H1 (cell line): ENCODE measurements at regions not wholly inside any gene's neighbourhood (a gene's known extent, or its start where the extent isn't known, plus 50 kb on each side); places are given as distances from the start of the nearest gene placed in this dataset.

Source experiments
- CTCF ChIA-PET: fragments of 300-600 bp; sonication (Branson Sonifier 250); formaldehyde crosslinking; loops from one replicate; lab custom pipeline; 2021; ENCODE audit not compliant: partially characterized antibody; lab: Charles Lee
- POLR2A ChIA-PET: fragments of 300-600 bp; sonication (Branson Sonifier 250); formaldehyde crosslinking; loops from one replicate; lab custom pipeline; 2021; ENCODE audit warnings: inconsistent platforms; ENCODE audit not compliant: partially characterized antibody; lab: Charles Lee
- DNase-seq, 2 experiments: peaks; one replicate each; pipeline versions ENCODE4 v3.0.0 to v3.0.0-alpha.2; 2010 to 2022; ENCODE audit warnings: low spot score in 2 of 2, low read depth in 1 of 2, mixed read lengths in 1 of 2
- FAIRE-seq: peaks from 2 replicates; lab custom pipeline; 2011; peaks lifted over from hg19 to GRCh38; lab: Jason Lieb, UNC
- H2AFZ ChIP-seq: 2 replicates; pipeline ENCODE4 v1.8.1; 2012; ENCODE audit warnings: low read length, inconsistent platforms
- H2AK5ac ChIP-seq: 2 replicates; pipeline ENCODE4 v1.6.1; 2013; ENCODE audit warnings: low read depth, low read length
- H2BK120ac ChIP-seq: replicated peaks from 2 replicates; pipeline ENCODE3; 2013; ENCODE audit warnings: low read depth, low read length, inconsistent platforms
- H2BK12ac ChIP-seq: 2 replicates; pipeline ENCODE4 v1.6.1; 2013; ENCODE audit warnings: low read depth, low read length
- H2BK15ac ChIP-seq: 2 replicates; pipeline ENCODE4 v1.6.1; 2013; ENCODE audit warnings: low read length
- H2BK20ac ChIP-seq: 2 replicates; pipeline ENCODE4 v1.6.1; 2013; ENCODE audit warnings: low read length
- H2BK5ac ChIP-seq: 2 replicates; pipeline ENCODE4 v1.6.1; 2013; ENCODE audit warnings: low read depth, low read length
- H3K14ac ChIP-seq: 2 replicates; pipeline ENCODE4 v1.6.1; 2013; ENCODE audit warnings: inconsistent platforms; ENCODE audit not compliant: insufficient read length
- H3K18ac ChIP-seq: 2 replicates; pipeline ENCODE4 v1.6.1; 2013; ENCODE audit warnings: low read length; ENCODE audit errors: extremely low read depth
- H3K23ac ChIP-seq: 2 replicates; pipeline ENCODE4 v1.6.1; 2013; ENCODE audit warnings: inconsistent platforms; ENCODE audit not compliant: insufficient read length
- H3K23me2 ChIP-seq: 2 replicates; pipeline ENCODE4 v1.6.1; 2013; ENCODE audit warnings: low read depth, low read length
- H3K27ac ChIP-seq: 2 replicates; pipeline ENCODE4 v1.6.1; 2011; ENCODE audit warnings: low read depth, low read length, inconsistent platforms
- H3K27me3 ChIP-seq, 4 experiments: replicated peaks in 1 of 4; 1 replicate in 1 of 4; 2 replicates in 3 of 4; pipeline versions ENCODE4 v1.6.1 to v1.8.1; 2011 to 2013; ENCODE audit warnings: low read length in 3 of 4, mild to moderate bottlenecking in 3 of 4, inconsistent platforms in 2 of 4, mixed read lengths in 2 of 4, moderate library complexity in 1 of 4; ENCODE audit not compliant: control insufficient read depth in 3 of 4, insufficient read depth in 3 of 4; ENCODE audit errors: extremely low read depth in 1 of 4
- H3K36me3 ChIP-seq, 4 experiments: 2 replicates each; pipeline versions ENCODE4 v1.6.1 to v1.8.1; 2011 to 2013; ENCODE audit warnings: mild to moderate bottlenecking in 4 of 4, low read length in 3 of 4, moderate library complexity in 2 of 4, control low read depth in 1 of 4, inconsistent platforms in 1 of 4; ENCODE audit not compliant: insufficient read depth in 4 of 4, control insufficient read depth in 2 of 4
- H3K4ac ChIP-seq: replicated peaks from 2 replicates; pipeline ENCODE3; 2013; ENCODE audit warnings: low read length, low read depth, mixed read lengths, inconsistent platforms; ENCODE audit not compliant: insufficient read length
- H3K4me1 ChIP-seq, 4 experiments: replicated peaks in 1 of 4; 1 replicate in 1 of 4; 2 replicates in 3 of 4; pipeline versions ENCODE4 v1.6.1 to v1.8.1; 2011 to 2013; ENCODE audit warnings: low read length in 3 of 4, inconsistent platforms in 2 of 4, mixed read lengths in 1 of 4; ENCODE audit not compliant: insufficient read depth in 4 of 4, control insufficient read depth in 3 of 4
- H3K4me2 ChIP-seq, 2 experiments: 2 replicates each; pipeline versions ENCODE4 v1.6.1 to v1.8.1; 2011 to 2013; ENCODE audit warnings: low read depth in 2 of 2, low read length in 2 of 2, control low read depth in 1 of 2, inconsistent platforms in 1 of 2, mild to moderate bottlenecking in 1 of 2; ENCODE audit not compliant: insufficient read depth in 1 of 2
- H3K4me3 ChIP-seq, 4 experiments: fragments of 200-600, 300-600 bp in 1 of 4; sonication (generic), shearing (Covaris generic), sonication (Bioruptor Twin) in 1 of 4; 2 replicates each; pipeline versions ENCODE4 v1.5.1 to v1.8.1; 2011 to 2016; ENCODE audit warnings: low read length in 4 of 4, low read depth in 3 of 4, control low read depth in 2 of 4, inconsistent platforms in 2 of 4, mild to moderate bottlenecking in 2 of 4, mixed read lengths in 1 of 4, moderate library complexity in 1 of 4; ENCODE audit not compliant: insufficient read depth in 2 of 4; ENCODE audit errors: extremely low read depth in 1 of 4
- H3K56ac ChIP-seq: replicated peaks from 2 replicates; pipeline ENCODE3; 2013; ENCODE audit warnings: low read depth, mild to moderate bottlenecking, mixed read lengths, low read length, inconsistent platforms; ENCODE audit not compliant: insufficient read length
- H3K79me1 ChIP-seq: 2 replicates; pipeline ENCODE4 v1.6.1; 2013; ENCODE audit warnings: low read depth, low read length, control low read depth
- H3K79me2 ChIP-seq, 2 experiments: 2 replicates each; pipeline versions ENCODE4 v1.6.1 to v1.8.1; 2012 to 2013; ENCODE audit warnings: low read length in 2 of 2, mild to moderate bottlenecking in 2 of 2, inconsistent platforms in 1 of 2; ENCODE audit not compliant: insufficient read depth in 2 of 2, control insufficient read depth in 1 of 2
- H3K9ac ChIP-seq, 4 experiments: replicated peaks in 1 of 4; 1 replicate in 1 of 4; 2 replicates in 3 of 4; pipeline versions ENCODE4 v1.6.1 to v1.8.1; 2011 to 2013; ENCODE audit warnings: low read depth in 3 of 4, low read length in 3 of 4, control low read depth in 2 of 4, mild to moderate bottlenecking in 2 of 4, moderate library complexity in 2 of 4, inconsistent platforms in 1 of 4; ENCODE audit errors: extremely low read depth in 1 of 4
- H3K9me3 ChIP-seq, 2 experiments: 2 replicates each; pipeline versions ENCODE4 v1.6.1 to v1.8.1; 2012 to 2013; ENCODE audit warnings: mild to moderate bottlenecking in 2 of 2, moderate library complexity in 2 of 2, control low read depth in 1 of 2, inconsistent platforms in 1 of 2, low read depth in 1 of 2, low read length in 1 of 2, mixed read lengths in 1 of 2; ENCODE audit not compliant: insufficient read depth in 2 of 2
- H4K20me1 ChIP-seq, 2 experiments: replicated peaks in 1 of 2; 2 replicates each; pipeline versions ENCODE3 to v1.8.1; 2011 to 2013; ENCODE audit warnings: inconsistent platforms in 2 of 2, low read length in 2 of 2, mild to moderate bottlenecking in 1 of 2; ENCODE audit not compliant: insufficient read depth in 2 of 2, control insufficient read depth in 1 of 2
- H4K5ac ChIP-seq: 2 replicates; pipeline ENCODE4 v1.6.1; 2013; ENCODE audit warnings: low read length, low read depth, mixed read lengths, inconsistent platforms; ENCODE audit not compliant: insufficient read length
- H4K8ac ChIP-seq: 2 replicates; pipeline ENCODE4 v1.8.0; 2013; ENCODE audit warnings: mild to moderate bottlenecking, moderate library complexity, low read length, inconsistent platforms; ENCODE audit not compliant: insufficient read depth; ENCODE audit errors: extremely low read depth
- H4K91ac ChIP-seq: replicated peaks from 2 replicates; pipeline ENCODE3; 2013; ENCODE audit warnings: low read length, mixed read lengths, inconsistent platforms; ENCODE audit not compliant: insufficient read length
- FOSL1 ChIP-seq: IDR thresholded peaks from 2 replicates; pipeline ENCODE4 v1.6.1; 2011; ENCODE audit warnings: mild to moderate bottlenecking, low read depth, low read length, moderate library complexity; ENCODE audit not compliant: insufficient read depth
- RXRA ChIP-seq: IDR thresholded peaks from 2 replicates; pipeline ENCODE4 v1.6.1; 2011; ENCODE audit warnings: low read depth, mild to moderate bottlenecking, low read length, moderate library complexity; ENCODE audit not compliant: insufficient read depth
- WGBS, 2 experiments: shearing (Covaris generic) in 1 of 2; methylation state at CpG; one replicate each; pipeline versions ENCODE4 v1.1.6 to v1.1.7; 2013 to 2015; ENCODE audit warnings: low lambda C conversion rate in 2 of 2, mixed read lengths in 2 of 2, inconsistent platforms in 1 of 2, low coverage in 1 of 2, missing lambda C conversion rate in 1 of 2; ENCODE audit not compliant: insufficient replicate concordance in 2 of 2, insufficient coverage in 1 of 2, insufficient read length in 1 of 2; ENCODE audit errors: extremely low coverage in 1 of 2, missing lambda C conversion rate in 1 of 2; 5-methylcytosine and 5-hydroxymethylcytosine counted together
- TF ChIP-seq, protein P1 (sequence below): IDR thresholded peaks from 2 replicates; pipeline ENCODE4 v1.6.1; 2012; ENCODE audit warnings: inconsistent platforms

DNA sequence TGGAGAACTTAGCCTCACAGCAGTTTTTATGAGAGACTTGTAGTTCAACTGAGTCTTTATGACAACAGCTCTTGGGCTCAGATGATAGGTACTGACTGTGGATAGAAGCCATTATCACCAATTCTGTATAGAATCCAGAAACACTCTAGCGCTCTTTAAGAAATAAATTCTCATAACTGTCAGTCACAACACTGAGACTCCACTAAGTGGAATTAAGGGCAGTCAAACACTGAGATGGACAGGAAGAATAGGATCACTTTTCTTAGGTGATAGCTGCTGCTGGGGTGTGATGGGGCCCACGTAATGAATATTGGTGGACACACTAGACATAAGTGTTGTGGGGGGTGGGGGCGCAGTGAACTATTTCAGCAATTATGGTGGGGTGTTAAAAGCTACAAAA, 1691.8 kb upstream of the LRRTM1 start:
- DNase-seq (no peak), FAIRE-seq (no peak)
- no peaks in the 10 kb centered on the region for H3K23me2 ChIP-seq
- H2BK12ac ChIP-seq, result no peak overlapping the region
- no peaks in the 10 kb centered on the region for H4K20me1 ChIP-seq
- no peaks in the 10 kb centered on the region for H3K79me1 ChIP-seq
- TF ChIP-seq RXRA (no peak), FOSL1 (no peak)
- TF ChIP-seq, protein P1, sequence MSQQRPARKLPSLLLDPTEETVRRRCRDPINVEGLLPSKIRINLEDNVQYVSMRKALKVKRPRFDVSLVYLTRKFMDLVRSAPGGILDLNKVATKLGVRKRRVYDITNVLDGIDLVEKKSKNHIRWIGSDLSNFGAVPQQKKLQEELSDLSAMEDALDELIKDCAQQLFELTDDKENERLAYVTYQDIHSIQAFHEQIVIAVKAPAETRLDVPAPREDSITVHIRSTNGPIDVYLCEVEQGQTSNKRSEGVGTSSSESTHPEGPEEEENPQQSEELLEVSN, result no peak
- 86% methylated on average over 3 of the region's 3 CpGs; no CpG with 5 or more reads in 1 of the 2 experiments for WGBS, 2 experiments
- H3K4me1 ChIP-seq, result peaks cover 0 to 2% (median 0%) of the 10 kb centered on the region in 4 experiments; a peak in 1 of 7 replicates
- H2BK20ac ChIP-seq, result no peak overlapping the region
- H3K9me3 ChIP-seq, result peaks cover 0 to 4% of the 10 kb centered on the region in 2 experiments; a peak in 1 of 4 replicates
- no peak overlapping the region for H2BK120ac ChIP-seq
- H3K79me2 ChIP-seq, result no peaks in the 10 kb centered on the region
- no peak overlapping the region for H4K91ac ChIP-seq
- ChIA-PET POLR2A (no interaction called here), CTCF (no interaction called here)
- H3K27ac ChIP-seq, result no peak overlapping the region
- H3K4ac ChIP-seq, result no peak overlapping the region
- no peak overlapping the region for H3K23ac ChIP-seq
- no peak overlapping the region for H3K14ac ChIP-seq
- no peak overlapping the region for H2AK5ac ChIP-seq
- H4K8ac ChIP-seq, result no peak overlapping the region
- no peak overlapping the region for H3K56ac ChIP-seq
- no peak overlapping the region for H3K18ac ChIP-seq
- H3K27me3 ChIP-seq, result no peaks in the 10 kb centered on the region
- no peak overlapping the region for H2BK15ac ChIP-seq
- H3K36me3 ChIP-seq, result no peaks in the 10 kb centered on the region
- H2AFZ ChIP-seq, result no peak overlapping the region
- no peak overlapping the region for H2BK5ac ChIP-seq
- H3K4me3 ChIP-seq, result no peak overlapping the region
- no peak overlapping the region for H3K4me2 ChIP-seq
- H3K9ac ChIP-seq, result no peak overlapping the region
- no peak overlapping the region for H4K5ac ChIP-seq
